OCI-LY3 (cell line): ENCODE measurements at regions not wholly inside any gene's neighbourhood (a gene's known extent, or its start where the extent isn't known, plus 50 kb on each side); places are given as distances from the start of the nearest gene placed in this dataset.

Source experiments
- H2AFZ ChIP-seq: fragments of 200-600, 300-600 bp; shearing (Covaris generic); 2 replicates; pipeline ENCODE4 v1.6.0; 2014; ENCODE audit warnings: antibody characterized with exemption, low read depth, low read length
- H3K27ac ChIP-seq: fragments of 200-600, 300-600 bp; sonication (generic); 2 replicates; pipeline ENCODE4 v1.5.1; 2014; ENCODE audit warnings: mild to moderate bottlenecking, low read length, moderate library complexity, mixed read lengths
- H3K27me3 ChIP-seq: fragments of 200-600, 300-600 bp; sonication (generic); 2 replicates; pipeline ENCODE4 v1.6.1; 2014; ENCODE audit warnings: low read depth, low read length, mixed read lengths
- H3K36me3 ChIP-seq: fragments of 200-600, 300-600 bp; sonication (generic); replicated peaks from 2 replicates; pipeline ENCODE3; 2014; ENCODE audit warnings: low read depth, low read length, mixed read lengths
- H3K4me1 ChIP-seq: fragments of 300-600, 200-600 bp; sonication (generic); 2 replicates; pipeline ENCODE4 v1.6.1; 2014; ENCODE audit warnings: low read length, mixed read lengths
- H3K4me2 ChIP-seq: fragments of 200-600, 300-600 bp; sonication (generic); 2 replicates; pipeline ENCODE4 v1.6.1; 2014; ENCODE audit warnings: low read length, mixed read lengths
- H3K4me3 ChIP-seq: fragments of 300-600, 200-600 bp; sonication (generic); 2 replicates; pipeline ENCODE4 v1.5.1; 2014; ENCODE audit warnings: antibody characterized with exemption, mild to moderate bottlenecking, low read length, moderate library complexity
- H3K79me2 ChIP-seq: fragments of 300-600, 200-600 bp; shearing (Covaris generic); 2 replicates; pipeline ENCODE4 v1.6.1; 2014; ENCODE audit warnings: mild to moderate bottlenecking, low read length, mixed read lengths
- H3K9ac ChIP-seq: fragments of 300-600, 200-600 bp; shearing (Covaris generic); 2 replicates; pipeline ENCODE4 v1.6.0; 2014; ENCODE audit warnings: mild to moderate bottlenecking, low read length, moderate library complexity
- H3K9me3 ChIP-seq: fragments of 200-600, 300-600 bp; shearing (Covaris generic); 2 replicates; pipeline ENCODE4 v1.6.1; 2014; ENCODE audit warnings: low read length, mixed read lengths; ENCODE audit not compliant: insufficient read depth
- H4K20me1 ChIP-seq: fragments of 200-600, 300-600 bp; sonication (generic); 2 replicates; pipeline ENCODE4 v1.6.1; 2016; ENCODE audit warnings: low read length, mixed read lengths; ENCODE audit not compliant: insufficient read depth
- EZH2phosphoT487 ChIP-seq: fragments of 200-600 bp; shearing (Covaris generic); IDR thresholded peaks from 2 replicates; pipeline ENCODE4 v1.6.1; 2018; ENCODE audit warnings: antibody characterized with exemption, mixed run types, low read depth
- TF ChIP-seq, protein P1 (sequence below): fragments of 200-600, 300-600 bp; sonication (generic); IDR thresholded peaks from 2 replicates; pipeline ENCODE4 v1.5.1; 2014; ENCODE audit warnings: antibody characterized with exemption, low read length, low read depth

- no peak for TF ChIP-seq EZH2phosphoT487
- TF ChIP-seq, protein P1, sequence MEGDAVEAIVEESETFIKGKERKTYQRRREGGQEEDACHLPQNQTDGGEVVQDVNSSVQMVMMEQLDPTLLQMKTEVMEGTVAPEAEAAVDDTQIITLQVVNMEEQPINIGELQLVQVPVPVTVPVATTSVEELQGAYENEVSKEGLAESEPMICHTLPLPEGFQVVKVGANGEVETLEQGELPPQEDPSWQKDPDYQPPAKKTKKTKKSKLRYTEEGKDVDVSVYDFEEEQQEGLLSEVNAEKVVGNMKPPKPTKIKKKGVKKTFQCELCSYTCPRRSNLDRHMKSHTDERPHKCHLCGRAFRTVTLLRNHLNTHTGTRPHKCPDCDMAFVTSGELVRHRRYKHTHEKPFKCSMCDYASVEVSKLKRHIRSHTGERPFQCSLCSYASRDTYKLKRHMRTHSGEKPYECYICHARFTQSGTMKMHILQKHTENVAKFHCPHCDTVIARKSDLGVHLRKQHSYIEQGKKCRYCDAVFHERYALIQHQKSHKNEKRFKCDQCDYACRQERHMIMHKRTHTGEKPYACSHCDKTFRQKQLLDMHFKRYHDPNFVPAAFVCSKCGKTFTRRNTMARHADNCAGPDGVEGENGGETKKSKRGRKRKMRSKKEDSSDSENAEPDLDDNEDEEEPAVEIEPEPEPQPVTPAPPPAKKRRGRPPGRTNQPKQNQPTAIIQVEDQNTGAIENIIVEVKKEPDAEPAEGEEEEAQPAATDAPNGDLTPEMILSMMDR, result no peak
- no peaks in the 10 kb centered on the region for H3K36me3 ChIP-seq
- no peak overlapping the region for H2AFZ ChIP-seq
- no peak overlapping the region for H3K27ac ChIP-seq
- no peak overlapping the region for H3K9ac ChIP-seq
- H3K4me2 ChIP-seq, result no peak overlapping the region
- H3K79me2 ChIP-seq, result no peaks in the 10 kb centered on the region
- no peaks in the 10 kb centered on the region for H3K4me1 ChIP-seq
- H3K9me3 ChIP-seq, result no peaks in the 10 kb centered on the region
- no peaks in the 10 kb centered on the region for H4K20me1 ChIP-seq
- H3K27me3 ChIP-seq, result no peaks in the 10 kb centered on the region; the same call in 1 of the 2 replicates
- H3K4me3 ChIP-seq, result no peak overlapping the region
Observed at GRCh38 chr11:12611352-12611751, 62.9 kb upstream of the TEAD1 start.

DNA sequence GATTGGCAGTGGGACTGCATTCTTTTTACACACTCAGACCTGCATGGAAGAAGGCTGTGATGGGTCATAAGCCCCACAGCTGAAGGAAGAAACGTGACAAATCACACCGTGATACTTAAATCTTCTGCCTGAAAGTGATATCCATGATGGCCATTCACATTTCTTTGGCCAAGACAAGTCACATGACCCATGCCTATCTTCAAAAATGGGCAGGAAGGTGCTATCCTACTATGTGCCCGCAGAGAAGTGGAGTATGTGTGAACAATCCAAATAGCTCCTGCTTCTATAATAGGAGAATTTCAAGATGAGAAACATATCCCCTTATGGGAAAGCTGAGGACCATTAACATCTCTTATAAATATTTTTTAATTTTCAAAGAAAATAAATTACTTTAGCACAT, 56.6 kb upstream of the TEAD1 start:
- no peak overlapping the region for H3K27ac ChIP-seq
- no peak overlapping the region for H2AFZ ChIP-seq
- no peaks in the 10 kb centered on the region for H4K20me1 ChIP-seq
- H3K79me2 ChIP-seq, result no peaks in the 10 kb centered on the region
- no peak overlapping the region for H3K9ac ChIP-seq
- H3K9me3 ChIP-seq, result no peaks in the 10 kb centered on the region
- H3K4me1 ChIP-seq, result no peaks in the 10 kb centered on the region
- no peak overlapping the region for H3K4me2 ChIP-seq
- no peaks in the 10 kb centered on the region for H3K36me3 ChIP-seq
- H3K4me3 ChIP-seq, result no peak overlapping the region
- no peaks in the 10 kb centered on the region for H3K27me3 ChIP-seq
- TF ChIP-seq, protein P1, result no peak
- TF ChIP-seq EZH2phosphoT487, result no peak

GRCh38 chr11:12618743-12619540, 55.3 kb upstream of the TEAD1 start:
- Histone ChIP-seq H3K9ac (no peak overlapping the region), H3K4me2 (no peak overlapping the region), H3K36me3 (no peaks in the 10 kb centered on the region), H2AFZ (no peak overlapping the region), H3K27me3 (no peaks in the 10 kb centered on the region), H3K4me3 (no peak overlapping the region), H3K27ac (no peak overlapping the region), H4K20me1 (no peaks in the 10 kb centered on the region), H3K9me3 (no peaks in the 10 kb centered on the region), H3K4me1 (no peaks in the 10 kb centered on the region), H3K79me2 (no peaks in the 10 kb centered on the region)
- TF ChIP-seq EZH2phosphoT487, result no peak
- TF ChIP-seq, protein P1, result no peak

- H3K4me2 ChIP-seq, result no peak overlapping the region
- H3K9me3 ChIP-seq, result no peaks in the 10 kb centered on the region
- no peaks in the 10 kb centered on the region for H3K4me1 ChIP-seq
- no peaks in the 10 kb centered on the region for H3K36me3 ChIP-seq
- H3K27ac ChIP-seq, result no peak overlapping the region
- H2AFZ ChIP-seq, result no peak overlapping the region
- no peaks in the 10 kb centered on the region for H4K20me1 ChIP-seq
- H3K27me3 ChIP-seq, result no peaks in the 10 kb centered on the region
- no peak overlapping the region for H3K9ac ChIP-seq
- TF ChIP-seq, protein P1, result no peak
- no peak for TF ChIP-seq EZH2phosphoT487
- H3K4me3 ChIP-seq, result no peak overlapping the region
- no peaks in the 10 kb centered on the region for H3K79me2 ChIP-seq
Observed at GRCh38 chr11:12623869-12624268, 50.4 kb upstream of the TEAD1 start.
